GM18505 (cell line): ENCODE measurements at regions not wholly inside any gene's neighbourhood (a gene's known extent, or its start where the extent isn't known, plus 50 kb on each side); places are given as distances from the start of the nearest gene placed in this dataset.

Experiments
- ATAC-seq: cut with Tn5 transposase; IDR thresholded peaks from one replicate; pipeline ENCODE4 v1.9.1; 2021; ENCODE audit not compliant: unreplicated experiment
- POLR2A ChIP-seq: IDR thresholded peaks from 4 replicates; pipeline ENCODE4 v1.6.1; 2011; ENCODE audit warnings: borderline replicate concordance; ENCODE audit not compliant: insufficient read depth, insufficient read length; ENCODE audit errors: extremely low read depth

DNA sequence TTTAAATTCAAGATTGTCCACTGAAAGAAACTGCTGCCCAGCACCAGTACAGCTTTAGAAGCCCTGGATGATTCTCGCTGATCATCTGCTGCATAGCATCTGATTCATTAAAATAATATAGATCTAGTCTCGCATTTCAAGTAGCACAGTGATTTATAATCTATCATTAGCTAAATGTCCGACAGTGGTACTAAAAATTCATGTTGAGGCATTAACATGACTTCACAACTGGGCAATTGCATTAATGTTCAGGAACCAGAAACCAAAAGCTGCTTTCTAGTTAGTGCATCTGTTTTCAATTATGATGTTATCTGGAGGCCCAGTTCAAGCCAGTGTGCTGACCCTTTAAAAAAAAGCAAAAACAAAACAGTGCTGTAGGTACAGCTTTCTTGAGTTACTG, 1987.2 kb upstream of the SEL1L start:
- TF ChIP-seq POLR2A: no peak
- no peak for ATAC-seq

DNA sequence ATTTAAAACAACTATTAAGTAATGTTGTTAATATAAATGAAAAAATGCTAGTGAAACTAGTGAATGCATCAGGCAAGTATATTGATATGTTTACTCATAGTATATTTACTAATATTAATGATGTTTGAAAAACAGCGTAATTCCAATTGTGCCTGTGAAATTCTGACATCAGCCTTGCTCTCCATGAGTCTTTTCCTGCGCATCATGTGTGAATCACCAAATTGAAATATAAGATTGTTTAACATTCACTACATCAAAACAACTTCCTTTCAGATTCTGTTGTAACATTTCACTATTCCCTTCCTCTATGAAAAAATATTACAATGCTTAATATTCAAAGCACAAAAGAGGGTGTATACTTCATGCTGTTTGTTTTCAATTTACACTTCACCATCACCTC, 1995.9 kb upstream of the SEL1L start:
- ATAC-seq: no peak
- TF ChIP-seq POLR2A: no peak

DNA sequence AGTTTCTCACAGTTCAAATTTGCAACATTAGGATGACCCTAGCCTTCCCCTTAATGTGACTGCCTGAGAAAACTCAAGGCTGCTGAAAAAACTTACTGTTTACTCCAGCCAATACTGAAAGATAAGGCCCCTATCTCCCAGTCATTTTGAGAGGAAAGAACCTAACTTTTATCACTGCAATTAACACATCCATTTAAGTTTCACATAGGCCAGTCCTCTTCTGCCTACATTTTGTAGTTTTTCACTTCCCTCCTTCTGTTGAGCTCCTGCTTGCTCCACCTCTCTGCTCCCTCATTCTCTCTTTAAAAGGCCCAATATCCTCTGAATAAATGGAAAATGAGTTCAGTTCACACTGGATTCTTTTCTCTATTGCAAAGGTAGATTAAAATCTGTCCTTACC, 1996.2 kb upstream of the FLRT2 start:
- TF ChIP-seq POLR2A: no peak
- ATAC-seq: no peak

DNA sequence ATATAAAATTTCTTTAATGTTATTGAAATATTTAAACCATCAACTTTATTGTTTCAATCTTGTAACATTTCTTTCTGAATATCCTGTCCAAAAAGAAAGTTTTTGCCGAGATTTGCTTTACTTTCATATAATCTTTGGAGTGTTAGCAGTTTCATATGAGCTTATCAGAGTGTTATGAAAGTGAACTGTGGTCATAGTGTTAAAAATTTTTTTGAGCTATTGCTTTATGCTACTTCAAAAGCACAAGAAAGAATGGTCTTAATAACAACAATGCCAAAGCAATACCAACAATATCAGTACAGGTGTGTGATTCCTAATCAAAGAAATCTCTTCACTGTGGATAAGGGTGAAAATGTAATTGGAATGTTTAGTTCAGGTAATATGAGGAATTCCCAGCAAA, 1994.9 kb upstream of the FLRT2 start:
- no peak for ATAC-seq
- TF ChIP-seq POLR2A: no peak

DNA sequence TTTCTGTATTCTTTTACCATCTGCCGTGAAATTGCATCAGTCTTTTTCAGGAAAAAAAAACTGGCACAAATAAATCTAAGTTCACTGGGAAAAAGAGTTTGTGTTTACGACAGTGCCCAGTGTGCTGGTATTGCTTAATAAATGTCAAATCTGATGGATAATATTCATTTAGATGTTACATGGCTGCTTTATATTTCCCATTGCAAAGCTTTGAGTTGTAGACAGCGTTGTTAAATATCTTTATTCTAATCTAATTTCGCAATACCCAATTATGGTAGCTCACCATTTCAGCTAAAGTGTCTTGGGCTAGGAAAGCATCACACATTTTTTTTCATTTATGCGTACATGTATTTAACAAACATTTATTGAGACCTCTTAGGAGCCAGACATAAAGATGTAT, 1994.5 kb upstream of the FLRT2 start:
- TF ChIP-seq POLR2A: no peak
- no peak for ATAC-seq

DNA sequence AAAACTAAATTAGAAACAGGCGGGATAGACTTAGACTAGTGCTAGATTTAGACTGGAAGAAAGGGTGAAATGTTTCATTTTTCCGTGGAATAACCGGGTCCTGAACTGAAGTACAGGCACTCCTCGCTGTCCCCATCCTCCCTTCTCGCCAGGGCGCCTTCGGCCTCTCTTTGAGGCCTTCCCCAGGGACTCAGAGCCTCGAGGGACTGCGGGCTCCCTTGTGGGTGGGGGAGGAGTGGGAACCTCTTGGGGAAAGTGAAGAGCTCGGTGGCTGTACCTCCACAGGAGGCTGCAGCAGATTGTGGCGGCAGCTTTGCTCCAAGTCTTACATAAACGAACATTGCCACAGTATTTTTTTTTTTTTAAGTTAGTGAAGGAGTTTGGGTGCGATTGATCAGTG, 1988.8 kb upstream of the FLRT2 start:
- no peak for TF ChIP-seq POLR2A
- ATAC-seq: no peak

DNA sequence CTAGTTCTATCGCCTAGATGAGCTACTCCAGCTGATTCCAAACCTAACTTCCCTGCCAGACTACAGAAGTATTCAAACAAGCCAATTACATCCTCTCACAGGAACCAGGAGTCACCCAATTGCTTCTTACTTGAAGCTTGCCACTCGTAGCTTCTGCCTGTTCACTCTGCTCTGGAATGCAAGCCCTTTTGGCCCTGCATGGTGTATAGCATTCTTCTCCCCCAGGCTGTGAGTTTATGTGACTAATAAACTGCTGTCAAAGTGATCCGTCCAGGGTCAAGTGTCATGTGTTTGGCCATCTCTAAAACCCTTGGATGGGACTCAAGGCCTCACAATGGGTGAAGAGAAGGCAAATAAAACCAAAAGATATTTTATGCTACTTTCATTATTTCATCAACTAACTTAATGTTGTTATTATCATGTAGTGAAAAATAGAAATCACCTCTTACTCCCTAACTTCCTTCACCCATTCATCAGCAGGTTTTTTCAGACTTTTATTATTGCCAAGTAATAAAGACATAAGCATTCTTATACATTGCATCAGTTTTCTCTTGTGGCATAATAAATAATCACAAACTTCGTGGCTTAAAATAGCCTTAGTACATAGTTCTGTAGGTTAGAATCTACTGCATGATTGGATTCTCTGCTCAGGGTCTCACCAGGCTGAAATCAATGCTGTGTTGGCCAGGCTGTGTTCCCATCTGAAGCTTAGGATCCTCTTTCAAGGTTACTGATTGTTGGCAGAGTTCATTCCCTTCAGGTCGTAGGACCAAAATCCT, 1981.7 kb upstream of the FLRT2 start:
- ATAC-seq: no peak
- no peak for TF ChIP-seq POLR2A

DNA sequence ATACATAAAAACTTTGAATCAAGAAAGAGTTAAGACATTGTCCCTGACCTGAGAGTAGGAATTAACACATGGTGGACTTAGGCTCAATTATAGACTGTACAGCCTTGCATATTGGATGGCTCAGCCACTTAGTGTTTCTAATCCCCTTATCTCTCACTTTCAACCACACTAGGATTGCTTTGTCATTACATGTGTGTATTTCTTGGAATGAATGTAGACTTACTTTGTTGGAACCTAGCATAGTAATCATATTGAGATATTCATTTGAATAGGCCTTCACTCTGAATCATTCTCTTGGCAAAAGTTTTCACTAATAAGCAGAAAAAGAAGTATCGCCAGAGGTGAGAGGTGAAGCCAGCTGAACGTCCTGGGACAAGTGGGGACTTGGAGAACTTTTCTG, 1973.9 kb upstream of the FLRT2 start:
- no peak for TF ChIP-seq POLR2A

DNA sequence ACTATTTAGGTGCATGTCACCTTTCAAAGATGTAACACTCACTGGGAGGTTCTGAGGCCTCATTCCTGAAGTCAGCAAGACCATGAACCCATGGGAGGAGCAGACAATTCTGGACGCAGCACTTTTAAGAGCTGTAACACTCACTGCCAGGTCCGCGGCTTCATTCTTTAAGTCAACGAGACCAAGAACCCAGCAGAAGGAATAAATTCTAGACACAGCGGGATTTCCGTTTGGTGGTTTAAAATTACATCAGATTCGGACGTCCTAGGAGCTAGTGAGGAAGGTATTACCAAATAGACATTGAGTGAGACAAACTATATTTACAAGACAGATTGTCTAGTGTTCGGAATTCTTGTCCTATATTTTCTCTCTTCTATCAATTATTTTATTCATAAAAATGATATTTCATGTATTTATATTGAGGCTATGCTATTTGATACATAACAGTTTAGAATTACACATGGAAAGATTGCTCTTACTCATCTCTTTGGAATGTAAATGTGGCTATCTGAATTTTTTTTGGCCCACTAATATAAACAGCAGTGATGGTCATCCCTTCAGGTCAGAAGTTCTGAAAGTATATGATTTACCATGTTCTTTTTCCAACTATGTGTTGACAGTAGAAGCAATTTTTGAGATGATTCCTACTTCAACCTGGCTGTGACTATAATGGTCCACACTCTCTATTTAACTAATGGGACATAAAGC, 1973.0 kb upstream of the FLRT2 start:
- no peak for TF ChIP-seq POLR2A
- ATAC-seq: no peak

More for the DNA sequence above, 1973.9 kb upstream of the FLRT2 start:
- no peak for ATAC-seq

DNA sequence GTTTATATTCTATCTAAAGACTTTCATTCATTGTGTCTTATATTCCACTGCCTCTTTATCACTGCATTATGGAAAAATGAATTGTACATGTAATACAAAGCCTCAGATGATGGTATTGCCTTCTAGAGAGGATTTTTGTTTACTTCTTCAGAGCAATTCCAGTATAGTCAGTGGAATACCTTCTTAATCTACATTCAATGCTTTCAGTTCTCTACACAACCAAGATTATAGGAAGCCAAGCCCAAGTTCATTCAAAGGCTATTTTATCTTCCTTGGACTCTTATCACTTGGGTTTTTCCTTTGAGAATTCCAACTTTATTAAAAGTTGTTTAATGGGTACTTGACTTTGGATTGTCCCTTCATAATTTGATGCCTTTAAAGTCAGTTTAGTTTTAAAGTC, 1971.0 kb upstream of the FLRT2 start:
- TF ChIP-seq POLR2A: no peak
- ATAC-seq: no peak

DNA sequence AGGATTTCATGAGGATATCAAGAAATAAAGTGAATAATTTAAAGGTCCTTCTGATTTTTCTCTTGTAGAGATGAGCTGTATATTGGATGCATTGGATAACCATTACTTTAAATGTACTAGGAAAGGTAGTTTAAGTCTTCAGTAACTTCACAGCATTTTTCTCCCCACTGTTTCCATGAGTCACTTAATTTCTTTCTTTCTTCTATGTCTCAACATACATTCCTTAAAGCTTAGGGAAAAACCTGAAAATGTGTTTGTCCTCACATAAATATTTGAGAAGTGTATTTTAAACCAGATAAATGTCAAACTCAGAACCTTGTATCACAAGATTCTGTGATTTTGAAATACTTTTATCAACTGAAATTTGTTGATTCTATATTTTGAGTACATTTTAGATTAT, 1970.2 kb upstream of the FLRT2 start:
- no peak for ATAC-seq
- no peak for TF ChIP-seq POLR2A

DNA sequence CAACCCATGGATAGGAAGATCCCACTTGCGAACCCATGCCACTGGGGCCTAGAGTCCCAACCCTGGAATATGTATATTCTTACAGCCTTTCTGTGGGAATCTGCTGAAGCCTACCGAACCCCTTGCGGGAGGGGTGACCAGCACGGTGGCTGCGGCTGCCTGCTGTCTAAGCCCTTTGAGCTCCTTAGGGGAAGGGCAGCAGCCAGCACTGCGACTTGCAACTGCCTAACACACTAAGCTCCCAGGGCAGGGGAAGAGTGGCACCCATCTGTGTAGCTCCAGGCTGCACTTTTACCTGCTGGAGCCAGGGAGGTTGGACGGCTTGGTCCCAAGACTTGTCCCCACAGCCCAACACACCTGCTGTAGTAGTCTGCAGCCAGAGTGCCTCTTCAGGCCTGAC, 1968.7 kb upstream of the FLRT2 start:
- no peak for ATAC-seq
- no peak for TF ChIP-seq POLR2A

DNA sequence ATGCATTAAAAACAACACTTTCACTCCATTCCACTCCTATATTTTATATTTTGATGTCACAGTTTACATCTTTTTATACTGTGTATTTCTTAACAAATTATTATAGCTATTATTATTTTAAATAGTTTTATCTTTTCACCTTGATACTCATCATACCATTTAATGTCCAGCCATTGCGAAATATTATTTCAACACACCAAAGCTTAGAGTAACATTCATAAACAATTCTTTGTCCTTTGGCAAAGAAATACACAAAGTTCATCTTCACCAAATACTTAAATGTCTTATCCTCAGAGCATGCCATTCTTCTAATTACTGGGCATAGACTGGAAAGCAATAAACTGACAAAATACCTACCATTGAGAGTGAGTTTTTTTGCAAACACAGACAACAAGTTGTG, 1963.4 kb upstream of the FLRT2 start:
- no peak for ATAC-seq
- no peak for TF ChIP-seq POLR2A

DNA sequence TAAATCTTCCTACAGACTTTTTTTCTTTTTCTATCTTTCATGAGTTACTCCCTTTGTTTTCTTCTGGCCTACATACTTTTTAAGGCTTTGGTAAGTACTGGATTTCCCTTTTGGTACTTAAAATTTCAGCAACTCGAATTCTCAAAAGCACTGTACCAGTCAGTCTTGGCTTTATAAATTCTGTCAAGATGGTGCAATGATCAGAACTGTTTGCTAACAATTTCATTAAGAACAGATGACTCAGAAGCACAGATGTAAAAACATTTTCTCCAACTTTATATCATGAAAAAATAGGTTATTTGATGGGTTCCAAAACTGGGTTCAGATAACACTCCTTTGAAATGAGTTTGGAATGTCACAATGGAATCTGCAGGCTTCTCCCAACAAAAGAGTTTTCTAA, 1961.8 kb upstream of the FLRT2 start:
- TF ChIP-seq POLR2A: no peak
- ATAC-seq: no peak

DNA sequence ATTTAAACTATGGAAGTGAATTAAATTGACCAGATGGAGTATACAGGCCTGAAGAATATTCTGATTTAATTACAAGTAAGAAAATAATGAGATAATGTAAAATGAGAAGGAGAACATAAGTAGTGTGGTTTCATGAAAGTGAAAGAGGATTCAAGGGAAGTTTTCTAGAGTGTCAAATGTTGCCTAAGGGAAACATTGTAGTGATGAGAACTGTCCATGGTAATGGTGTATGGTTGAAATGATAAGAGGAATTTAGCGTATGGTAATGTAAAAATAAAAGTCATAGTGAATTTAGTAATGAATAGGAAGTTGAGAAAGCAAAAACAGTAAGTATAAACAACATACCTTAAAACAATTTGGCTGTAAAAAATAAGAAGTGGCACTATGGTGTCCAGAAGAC, 1954.6 kb upstream of the FLRT2 start:
- ATAC-seq: no peak
- TF ChIP-seq POLR2A: no peak

DNA sequence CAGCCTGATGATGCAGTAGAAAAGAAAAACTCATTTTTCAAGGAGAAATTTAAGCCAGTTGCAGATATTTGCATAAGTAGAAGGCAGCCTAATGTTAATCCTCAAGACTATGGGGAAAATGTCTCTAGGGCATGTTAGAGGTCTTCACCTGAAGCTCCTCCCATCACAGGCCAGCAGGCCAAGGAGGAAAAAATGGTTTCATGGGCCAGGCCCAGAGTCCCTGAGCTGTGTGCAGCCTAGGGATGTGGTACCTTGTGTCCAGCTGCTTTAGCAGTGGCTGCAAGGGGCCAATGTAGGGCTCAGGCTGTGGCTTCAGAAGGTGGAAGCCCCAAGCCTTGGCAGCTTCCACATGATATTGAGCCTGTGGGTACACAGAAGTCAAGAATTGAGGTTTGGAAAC, 1946.7 kb upstream of the FLRT2 start:
- TF ChIP-seq POLR2A: no peak
- ATAC-seq: no peak
